Amniotic stem cell (primary cell): ENCODE measurements at regions not wholly inside any gene's neighbourhood (a gene's known extent, or its start where the extent isn't known, plus 50 kb on each side); places are given as distances from the start of the nearest gene placed in this dataset.
"Not testable (repeated sequence)": the region's sequence is repeated elsewhere in the genome, so short reads cannot be mapped to it uniquely, and the experiment has no call there.

Source experiments
- DNase-seq: peaks from one replicate; lab custom pipeline; 2025; lab: John Stamatoyannopoulos, UW

DNA sequence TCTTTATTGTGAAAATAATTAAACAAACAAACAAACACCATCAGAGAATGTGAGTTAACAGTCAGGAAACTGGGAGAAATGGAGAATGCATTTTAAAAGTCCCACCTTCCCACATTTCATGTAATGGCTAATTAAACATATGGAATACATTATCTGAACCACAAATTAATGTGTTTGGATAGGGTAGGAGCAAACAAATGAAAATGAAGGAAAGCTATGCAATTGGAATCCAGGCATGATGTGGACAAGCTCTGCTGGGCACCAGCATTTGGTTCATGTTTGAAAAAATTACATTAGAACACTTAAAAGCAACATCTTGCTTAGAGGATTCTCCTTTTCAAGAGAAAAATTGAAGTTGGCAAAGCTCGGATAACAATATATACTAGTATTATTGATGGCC is 628.1 kb downstream of the LMO4 start:
- no peak for DNase-seq

GRCh38 chr1:87957331-87957730 is 628.7 kb downstream of the LMO4 start:
- DNase-seq, result no peak

GRCh38 chr1:87958201-87958600 is 629.5 kb downstream of the LMO4 start:
- no peak for DNase-seq

- DNase-seq, result no peak
Measured at GRCh38 chr1:87958716-87959115, 630.0 kb downstream of the LMO4 start.

GRCh38 chr1:87959236-87959635 is 630.6 kb downstream of the LMO4 start:
- DNase-seq, result no peak

- no peak for DNase-seq
Measured at GRCh38 chr1:87961992-87962391, 633.3 kb downstream of the LMO4 start.

DNA sequence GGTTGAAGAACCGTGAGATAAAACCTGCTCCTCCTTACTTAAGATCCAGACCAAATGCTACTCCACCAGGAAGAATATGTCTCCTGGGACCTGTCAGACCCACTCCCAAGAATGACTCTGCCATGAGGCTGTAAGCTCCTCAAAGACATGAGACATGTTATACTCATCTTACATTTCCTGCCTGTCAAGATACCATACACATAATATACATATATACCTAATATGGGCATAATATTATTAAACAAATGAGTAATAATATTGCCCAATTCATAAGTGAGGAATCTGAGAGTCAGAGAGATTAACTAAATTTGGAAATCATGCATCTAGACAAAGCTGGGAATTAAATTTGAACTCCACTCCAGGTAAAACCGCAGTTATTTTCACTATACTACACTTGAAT is 634.9 kb downstream of the LMO4 start:
- no peak for DNase-seq

DNA sequence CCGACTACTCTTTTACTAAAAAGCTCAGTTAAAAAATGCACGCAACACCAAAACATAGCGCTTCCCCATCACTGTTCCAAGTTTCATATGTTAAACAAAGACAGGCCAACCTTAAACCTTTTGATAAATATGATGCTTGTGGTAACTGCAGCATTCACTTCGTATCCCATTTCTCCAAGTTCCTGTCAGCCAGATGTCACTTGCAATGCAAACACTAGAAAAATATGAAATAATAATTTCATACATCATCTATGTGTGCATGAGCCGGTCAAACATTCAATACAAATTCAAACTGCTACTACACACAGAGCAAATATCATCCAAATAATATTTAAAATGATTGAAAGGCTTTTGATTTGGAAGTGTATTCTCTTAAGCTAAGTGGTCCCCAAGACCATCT is 636.5 kb downstream of the LMO4 start:
- DNase-seq, result no peak

DNA sequence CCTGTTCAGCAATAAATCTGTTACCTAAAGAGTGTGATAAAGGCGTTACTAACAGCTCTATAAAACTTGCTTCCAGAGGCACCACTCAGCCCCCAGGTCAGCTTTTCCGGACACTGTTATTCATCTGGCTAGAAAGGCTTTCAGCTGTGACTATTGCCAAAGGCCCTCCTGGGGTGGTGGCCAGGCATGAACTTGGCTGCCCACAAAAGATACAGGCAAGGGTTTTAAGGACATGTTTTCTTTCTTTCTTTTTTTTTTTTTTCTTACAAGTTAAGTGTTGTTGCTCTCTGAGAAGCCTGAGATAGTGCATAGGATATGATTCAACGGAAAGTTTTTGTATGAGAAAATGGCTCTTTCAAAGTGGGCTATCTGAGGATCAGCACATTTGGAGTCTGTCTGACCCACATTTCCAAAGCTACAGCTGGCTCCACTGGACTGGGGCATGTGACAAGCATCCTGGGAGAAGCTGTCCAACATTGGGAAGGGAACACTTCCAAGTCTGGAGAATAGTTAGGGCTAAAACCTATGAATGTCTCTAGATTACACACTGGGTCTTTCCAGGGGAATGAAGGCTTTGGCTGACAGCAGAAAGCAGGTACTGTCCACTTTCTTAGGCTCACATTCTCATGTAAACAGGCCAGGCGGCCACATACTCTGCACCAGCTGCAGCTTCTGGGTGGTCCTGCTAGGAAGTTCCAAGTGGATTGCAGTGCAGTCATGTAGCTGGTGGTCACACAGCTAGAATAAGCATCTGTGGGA is 639.7 kb downstream of the LMO4 start:
- no peak for DNase-seq

DNA sequence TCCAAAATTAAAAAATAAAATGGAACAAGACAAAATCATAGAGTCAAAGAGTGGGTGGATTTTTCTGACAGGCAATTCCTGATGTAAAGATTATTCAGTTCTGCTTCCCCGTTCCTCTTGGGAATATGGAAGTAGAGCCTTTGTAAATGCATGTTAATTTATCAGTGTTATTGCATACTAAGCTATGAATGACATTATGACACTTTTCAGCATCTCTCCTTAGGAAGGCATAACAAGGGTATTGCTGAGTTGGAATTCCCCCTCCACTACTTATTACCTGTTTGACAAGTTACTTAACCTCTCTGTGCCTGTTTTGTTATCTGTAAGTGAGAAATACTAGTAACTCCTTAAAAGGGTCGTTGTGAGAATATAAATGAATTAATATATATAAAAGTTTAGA is 640.4 kb downstream of the LMO4 start:
- no peak for DNase-seq

GRCh38 chr1:87972811-87973210 is 644.1 kb downstream of the LMO4 start:
- DNase-seq, result no peak

DNA sequence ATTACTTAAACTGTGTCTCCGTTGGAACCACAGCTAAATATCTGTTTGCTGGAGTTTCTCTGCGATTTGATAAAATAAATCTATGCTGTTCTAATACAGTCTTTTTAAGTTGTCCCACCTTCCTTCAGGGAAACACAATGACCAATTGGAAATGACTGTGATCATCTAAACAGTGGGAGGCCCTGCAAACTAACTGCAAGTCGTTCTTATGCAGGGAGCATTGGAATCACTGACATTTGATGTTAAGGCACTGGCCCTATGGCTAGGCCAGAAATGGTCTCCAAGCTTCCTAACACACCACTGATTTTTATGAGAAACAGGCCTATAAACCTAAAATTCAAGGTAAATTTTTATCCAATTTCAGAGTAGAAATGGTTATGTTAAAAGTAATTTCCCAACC is 645.2 kb downstream of the LMO4 start:
- DNase-seq, result no peak

GRCh38 chr1:87976316-87976715 is 647.6 kb downstream of the LMO4 start:
- DNase-seq, result no peak

DNA sequence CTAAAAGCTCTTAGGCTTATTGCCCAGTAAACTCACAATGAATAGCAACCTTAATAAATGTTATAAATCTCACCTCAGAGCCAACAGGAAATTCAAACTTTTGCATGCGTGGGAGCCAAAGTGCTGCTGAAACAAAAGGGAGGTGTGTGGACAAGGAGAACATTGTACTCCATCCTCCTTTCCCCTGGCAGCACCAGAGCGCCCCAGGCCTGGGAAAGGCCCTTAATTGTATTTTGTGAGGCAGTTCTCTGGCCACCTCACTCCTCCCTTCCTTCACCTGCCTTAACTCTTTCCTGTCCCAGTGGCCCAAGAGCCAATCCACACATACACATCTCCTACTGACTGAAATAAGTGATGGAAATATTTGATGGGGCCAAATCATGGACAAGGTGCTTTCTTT is 648.5 kb downstream of the LMO4 start:
- DNase-seq, result no peak

DNA sequence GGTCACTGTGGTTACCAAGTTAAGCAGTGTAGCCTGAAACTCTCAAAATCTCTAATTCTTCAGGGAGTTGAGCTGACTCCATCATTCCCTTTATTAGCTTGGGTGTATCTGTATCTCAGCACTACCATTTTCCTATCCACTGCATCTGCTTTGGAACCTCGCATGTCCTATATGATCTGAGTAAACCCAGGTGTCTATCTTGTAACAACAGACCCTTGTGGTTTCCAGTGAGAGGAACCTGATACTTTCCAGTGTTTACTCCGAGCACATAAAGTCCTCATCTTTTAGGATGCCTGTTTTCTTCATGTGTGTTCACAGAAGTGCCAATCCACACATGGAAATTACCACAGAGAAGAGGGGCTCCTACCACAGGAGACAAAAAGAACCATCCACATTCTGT is 650.4 kb downstream of the LMO4 start:
- DNase-seq, result no peak

DNA sequence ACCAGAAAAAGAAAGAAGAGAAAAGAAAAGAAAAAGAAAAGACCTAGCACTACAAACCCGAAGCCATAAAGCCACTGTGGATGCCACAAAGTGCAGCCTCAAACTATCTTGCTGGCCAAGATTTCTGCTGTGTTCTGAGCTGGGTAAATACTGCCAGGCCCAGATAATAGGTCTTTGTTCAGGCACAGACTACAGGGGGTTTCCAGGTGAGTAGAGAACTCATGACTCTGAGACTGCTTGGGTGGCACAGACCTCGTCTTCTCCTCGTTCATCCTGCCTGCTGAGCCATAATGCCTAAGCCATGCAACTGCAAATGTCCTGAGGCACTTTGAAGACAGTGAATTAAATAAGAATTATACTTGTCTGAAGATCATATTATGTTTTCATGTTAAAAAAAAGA is 651.8 kb downstream of the LMO4 start:
- DNase-seq, result no peak

GRCh38 chr1:87981386-87981785 is 652.7 kb downstream of the LMO4 start:
- DNase-seq, result no peak

DNA sequence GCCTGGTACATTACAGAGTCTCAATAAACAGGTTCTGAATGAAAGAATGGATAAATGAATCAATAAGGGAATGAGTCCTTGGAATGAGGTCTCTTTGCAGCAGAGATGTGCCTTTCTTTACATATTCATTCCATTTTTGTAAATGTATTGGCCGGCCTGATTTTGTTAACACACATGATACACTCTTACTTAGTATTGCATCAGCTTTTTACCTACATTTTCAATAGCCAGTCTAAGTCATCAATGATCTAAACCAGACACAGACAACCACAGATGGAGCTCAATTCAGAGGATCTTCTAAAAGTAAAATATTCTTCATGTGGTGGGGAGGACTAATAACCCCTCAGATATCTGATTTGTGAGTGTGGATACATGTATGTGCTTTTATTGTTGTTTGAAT is 653.1 kb downstream of the LMO4 start:
- DNase-seq, result no peak

DNA sequence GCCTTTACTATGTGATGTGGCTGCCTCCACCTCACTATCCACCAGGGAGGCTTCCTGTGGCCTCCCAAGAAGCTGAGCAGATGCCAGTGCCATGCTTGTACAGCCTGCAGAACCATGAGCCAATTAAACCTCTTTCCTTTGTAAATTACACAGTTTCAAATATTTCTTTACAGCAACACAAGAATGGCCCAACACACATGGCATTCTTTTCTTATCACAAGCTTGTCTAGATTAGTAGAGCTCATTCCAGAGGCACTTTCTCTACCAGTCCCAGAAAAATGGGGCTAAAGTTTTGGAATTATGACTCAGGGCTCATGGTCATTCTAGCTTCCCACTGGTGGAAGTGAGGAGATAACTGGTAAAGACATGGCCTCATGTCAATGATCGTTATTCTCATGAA is 655.2 kb downstream of the LMO4 start:
- DNase-seq, result no peak

DNA sequence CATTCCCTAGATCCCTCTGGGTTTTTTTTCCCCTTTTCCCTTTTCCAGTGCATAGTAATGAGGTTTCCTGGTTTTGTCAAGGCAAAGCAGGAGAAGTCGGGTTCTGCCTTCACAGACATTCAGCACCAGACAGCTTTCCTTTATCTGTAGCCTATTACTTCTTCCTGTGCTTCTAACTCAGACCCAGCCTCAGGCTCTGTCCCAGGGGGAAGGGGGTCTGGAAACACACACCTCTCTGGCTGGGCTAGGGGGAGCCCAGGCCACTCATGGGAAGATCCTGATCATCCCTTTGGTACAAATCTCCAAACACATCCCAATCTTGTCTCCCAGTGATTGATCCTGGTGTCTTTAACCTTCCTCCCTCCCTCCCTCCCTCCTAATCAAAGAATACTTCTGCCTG is 656.4 kb downstream of the LMO4 start:
- no peak for DNase-seq

DNA sequence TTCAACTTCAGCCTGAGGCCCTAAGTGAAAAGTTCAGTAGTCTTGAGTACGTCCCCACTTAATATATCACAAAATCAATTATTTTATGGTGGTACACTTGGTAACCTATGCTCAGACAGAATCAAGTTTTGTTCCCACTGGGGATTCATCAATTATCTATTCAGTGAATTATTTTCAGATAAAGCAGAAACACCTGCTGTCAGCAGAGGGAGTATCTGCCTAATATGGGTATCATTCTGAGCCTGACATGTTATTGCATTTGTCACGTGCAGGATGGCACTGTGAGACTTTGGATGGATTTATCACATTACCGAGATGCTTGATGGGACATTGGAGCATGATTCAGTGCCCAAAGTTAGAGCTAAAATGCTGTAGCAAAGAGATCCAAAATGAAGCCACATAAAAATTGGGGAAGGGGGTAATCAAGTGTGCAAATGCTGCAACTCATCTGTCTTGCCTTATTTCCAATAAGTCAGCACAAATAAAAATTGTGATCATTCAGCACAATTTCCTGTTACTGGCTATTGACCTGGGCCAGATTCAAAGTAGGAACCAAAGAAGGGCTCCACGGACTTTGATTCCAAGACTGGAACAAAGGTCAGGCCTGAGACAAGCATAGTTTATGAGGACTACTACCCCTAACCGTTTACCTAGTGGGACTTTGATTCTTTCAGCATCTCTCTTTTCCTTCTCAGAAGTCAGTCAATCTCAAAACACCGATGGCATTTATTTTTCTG is 657.6 kb downstream of the LMO4 start:
- no peak for DNase-seq

GRCh38 chr1:87989346-87989745 is 660.7 kb downstream of the LMO4 start:
- DNase-seq, result no peak

- not testable (repeated sequence) for DNase-seq
Measured at GRCh38 chr1:87992536-87992935, 663.9 kb downstream of the LMO4 start.

DNA sequence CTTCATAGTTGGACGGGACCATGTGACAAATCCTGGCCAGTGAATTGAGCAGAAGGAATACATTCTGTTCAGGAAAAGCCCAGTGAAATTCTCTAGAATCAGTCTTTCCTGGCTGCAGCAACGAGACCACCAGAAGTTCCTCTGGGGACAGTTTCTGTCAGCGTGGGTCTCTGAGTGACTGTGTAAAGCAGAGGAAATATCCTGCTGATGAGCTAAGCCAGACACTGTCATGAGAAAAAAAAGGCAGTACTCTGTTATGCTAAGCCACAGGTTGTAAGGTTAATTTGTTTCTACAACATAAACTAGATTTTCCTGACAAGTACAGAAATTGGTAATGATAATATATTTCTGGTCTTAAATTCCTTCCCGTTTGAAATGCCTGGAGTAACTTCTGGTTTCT is 664.4 kb downstream of the LMO4 start:
- DNase-seq, result no peak
